Glomerular endothelial cell (primary cell): ENCODE measurements at regions not wholly inside any gene's neighbourhood (a gene's known extent, or its start where the extent isn't known, plus 50 kb on each side); places are given as distances from the start of the nearest gene placed in this dataset.

ENCODE experiments used
- DNase-seq: peaks from one replicate; pipeline ENCODE4 v3.0.0-alpha.2; 2011; ENCODE audit warnings: low read depth, low spot score; ENCODE audit errors: extremely low read depth

- no peak for DNase-seq
These were observed 233.4 kb upstream of the SPRY2 start for GRCh38 chr13:80574113-80574850.

GRCh38 chr13:80572923-80573316, 232.0 kb upstream of the SPRY2 start:
- no peak for DNase-seq

GRCh38 chr13:80572308-80572922, 231.5 kb upstream of the SPRY2 start:
- DNase-seq, result no peak

DNA sequence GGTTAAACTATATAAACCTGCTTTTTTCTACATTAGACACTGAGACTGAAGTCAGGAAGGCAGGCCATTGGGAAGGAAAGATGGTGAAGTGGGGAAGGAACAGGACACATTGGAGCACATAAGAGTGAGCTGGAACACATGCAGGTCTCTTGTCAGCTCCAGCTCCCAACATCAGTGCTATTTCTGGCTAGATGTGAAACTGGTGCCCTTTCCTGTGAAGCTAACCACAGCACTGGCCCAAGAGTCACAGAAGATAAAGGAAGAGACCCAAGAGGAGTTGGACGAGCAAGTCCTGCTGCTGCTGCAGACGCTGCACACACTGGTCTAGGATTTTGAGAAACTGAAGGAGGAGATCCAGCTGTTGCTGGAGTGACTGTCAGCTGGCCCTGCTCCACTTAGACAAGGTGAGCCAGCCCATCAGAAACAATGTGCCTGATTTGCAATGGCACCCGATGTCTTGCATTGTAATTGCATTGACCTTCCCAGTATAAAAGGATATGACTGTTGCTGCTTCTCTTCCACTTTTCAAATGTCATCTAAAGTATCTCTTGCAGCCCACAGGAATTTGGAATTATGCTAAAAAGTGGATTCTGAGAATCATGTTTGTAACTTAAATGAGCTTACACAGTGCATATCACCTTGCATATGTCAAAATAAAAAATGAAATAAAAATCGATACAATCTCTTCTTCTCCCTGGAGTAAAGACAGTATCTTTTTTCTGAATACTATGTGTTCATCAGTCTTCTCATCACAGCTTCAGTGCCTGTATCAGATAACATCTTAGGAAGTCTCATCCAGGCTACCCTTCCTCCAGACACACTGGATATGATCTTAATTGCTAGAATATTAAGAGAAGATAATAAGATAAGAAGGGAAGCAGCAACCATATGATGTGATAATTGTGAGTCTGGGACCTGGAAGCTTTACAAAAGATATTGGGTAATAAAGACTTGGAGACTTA, 230.7 kb upstream of the SPRY2 start:
- no peak for DNase-seq

- DNase-seq, result no peak
These were observed 222.5 kb upstream of the SPRY2 start for GRCh38 chr13:80563439-80563838.

DNA sequence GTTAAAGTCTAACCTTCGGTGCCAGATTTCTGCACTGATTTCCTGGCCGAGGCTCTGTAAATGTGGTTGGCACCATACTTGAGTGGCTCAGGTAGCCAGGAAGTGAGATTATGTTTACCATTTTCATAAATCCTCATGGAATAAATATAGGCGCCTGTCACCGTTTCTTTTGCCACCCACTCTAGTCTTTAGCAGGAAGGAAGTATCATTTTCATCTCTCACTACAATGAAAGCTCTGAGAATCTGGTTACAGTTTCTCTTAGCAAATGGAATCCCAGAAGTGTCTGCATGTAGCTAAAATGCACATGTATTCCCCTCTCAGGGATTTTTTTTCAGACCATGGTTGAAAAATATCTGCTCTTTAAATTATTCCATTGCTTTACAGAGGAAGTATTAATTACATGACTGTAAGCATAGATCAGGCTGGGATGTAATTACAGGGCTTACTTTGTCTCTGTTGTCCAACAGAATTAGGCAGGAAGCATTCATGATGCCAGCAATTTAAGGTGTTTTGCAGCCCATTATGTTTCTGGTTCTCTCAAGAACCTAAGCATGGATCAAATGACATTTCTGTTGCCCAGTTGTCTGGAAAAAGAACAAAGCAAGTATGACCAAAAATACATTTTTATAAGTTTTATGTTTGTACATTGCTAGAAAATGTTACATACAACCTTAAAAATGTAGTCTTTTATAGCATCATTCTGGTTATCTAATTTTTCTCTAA, 221.7 kb upstream of the SPRY2 start:
- DNase-seq, result no peak

- DNase-seq, result no peak
These were observed 219.7 kb upstream of the SPRY2 start for GRCh38 chr13:80560609-80561008.

DNA sequence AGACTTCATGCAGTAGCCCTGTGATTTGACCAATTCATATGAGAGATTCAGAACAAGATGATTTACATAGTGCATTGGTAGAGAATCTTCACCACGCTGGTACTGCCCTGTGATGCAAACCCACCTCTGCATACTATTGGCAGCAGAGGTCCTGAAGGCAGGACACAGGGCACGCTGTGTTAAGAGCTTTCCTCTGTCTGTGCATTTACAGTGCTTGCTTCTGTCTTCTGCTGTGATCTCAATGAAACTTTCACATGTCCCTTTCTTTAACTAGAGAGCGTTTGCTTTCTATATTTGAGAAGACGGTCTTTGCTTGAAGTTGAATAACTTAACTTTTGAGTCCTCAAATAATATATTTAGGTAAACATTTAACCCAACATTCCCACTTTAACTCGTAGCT, 219.0 kb upstream of the SPRY2 start:
- DNase-seq, result no peak

- no peak for DNase-seq
These were observed 217.1 kb upstream of the SPRY2 start for GRCh38 chr13:80558074-80558473.

DNA sequence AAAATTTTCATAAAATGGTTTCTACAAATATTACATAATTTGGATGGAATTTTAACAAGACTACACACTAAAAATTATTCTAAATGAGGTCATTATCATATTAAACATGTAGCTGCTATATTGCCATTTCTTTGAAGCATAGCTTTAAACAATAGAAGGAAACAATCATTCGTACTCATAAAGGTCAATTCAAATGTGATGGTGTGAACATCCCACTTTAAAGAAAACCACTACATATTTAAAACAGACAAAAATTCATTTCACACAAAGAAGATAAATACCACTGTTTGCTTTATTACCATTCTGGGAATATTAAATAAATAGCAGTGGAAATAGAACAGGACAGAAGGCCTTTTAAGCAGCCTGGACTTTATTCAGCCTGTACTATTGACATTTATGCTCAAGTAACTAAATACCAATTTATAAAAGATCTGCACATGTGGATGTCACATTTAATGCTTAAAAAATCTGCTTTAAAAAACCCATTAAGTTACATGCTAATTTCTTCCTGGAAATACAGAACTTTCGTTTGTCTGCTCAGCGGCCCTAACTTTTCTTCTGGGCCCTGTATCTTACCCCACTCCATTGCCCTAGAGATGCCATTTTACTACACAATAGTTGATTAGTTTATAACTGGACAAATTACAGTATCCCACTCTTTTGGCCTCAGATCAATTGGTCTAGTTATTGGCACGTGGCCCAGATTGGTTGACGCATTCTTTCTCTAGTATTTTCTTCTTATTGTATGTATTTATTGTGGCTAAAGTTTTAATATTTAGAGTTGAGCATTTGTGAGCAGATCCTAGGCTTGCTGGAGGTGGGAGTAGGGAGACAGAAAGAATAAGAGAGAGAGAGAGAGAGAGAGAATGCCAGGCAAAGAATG, 215.1 kb upstream of the SPRY2 start:
- no peak for DNase-seq

DNA sequence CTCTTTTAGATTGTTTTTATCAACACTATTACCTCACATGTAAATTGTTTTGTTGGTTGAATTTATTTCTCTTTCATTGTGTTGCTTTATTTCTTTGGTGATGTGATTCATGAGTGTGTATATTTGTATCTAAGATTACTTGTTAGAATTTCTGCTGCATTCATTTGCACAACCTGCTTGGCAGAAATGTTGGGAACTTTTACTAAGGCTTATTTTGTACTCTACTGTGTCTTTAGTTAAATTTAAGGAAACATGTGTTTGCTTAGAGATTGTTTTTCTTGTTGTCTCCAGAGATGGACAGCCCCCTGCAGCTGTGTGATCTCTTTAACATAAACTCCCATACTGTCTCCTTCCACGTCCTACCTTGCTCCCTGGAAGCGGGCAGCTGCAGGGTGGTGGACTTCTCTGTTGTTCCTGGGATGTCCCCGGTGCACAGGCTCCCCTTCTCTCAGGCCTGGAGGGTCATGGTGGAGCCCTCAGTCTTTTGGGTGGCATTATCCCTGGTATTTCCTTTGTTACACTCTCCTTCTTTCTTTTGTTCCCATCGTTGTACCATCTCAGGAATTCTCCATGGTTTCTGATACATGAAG, 212.0 kb upstream of the SPRY2 start:
- no peak for DNase-seq

- DNase-seq, result no peak
These were observed 210.9 kb upstream of the SPRY2 start for GRCh38 chr13:80551650-80552497.

DNA sequence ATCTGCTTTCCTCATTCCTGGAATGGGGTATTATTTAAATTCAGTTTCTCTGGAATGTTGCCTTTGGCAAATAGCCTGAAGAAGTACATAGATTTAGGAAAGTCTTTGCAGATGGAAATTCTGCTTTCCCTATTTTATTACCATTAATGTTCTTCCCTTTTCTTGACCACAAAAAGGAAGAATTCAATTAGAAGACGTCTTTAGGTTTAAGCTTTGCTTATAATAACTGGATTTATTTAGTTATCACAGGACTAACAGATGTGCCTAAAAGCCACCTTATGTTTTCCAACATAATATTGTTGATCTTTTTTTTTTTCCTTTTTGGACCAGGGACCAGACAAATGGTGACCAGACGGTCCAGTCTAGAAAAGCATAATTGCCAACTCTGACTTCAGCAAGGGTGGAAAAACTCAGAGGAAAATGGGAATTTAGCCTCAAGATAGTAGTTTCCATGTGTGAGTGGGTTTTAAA, 210.1 kb upstream of the SPRY2 start:
- DNase-seq, result no peak

- DNase-seq, result no peak
These were observed 208.0 kb upstream of the SPRY2 start for GRCh38 chr13:80548915-80549314.

DNA sequence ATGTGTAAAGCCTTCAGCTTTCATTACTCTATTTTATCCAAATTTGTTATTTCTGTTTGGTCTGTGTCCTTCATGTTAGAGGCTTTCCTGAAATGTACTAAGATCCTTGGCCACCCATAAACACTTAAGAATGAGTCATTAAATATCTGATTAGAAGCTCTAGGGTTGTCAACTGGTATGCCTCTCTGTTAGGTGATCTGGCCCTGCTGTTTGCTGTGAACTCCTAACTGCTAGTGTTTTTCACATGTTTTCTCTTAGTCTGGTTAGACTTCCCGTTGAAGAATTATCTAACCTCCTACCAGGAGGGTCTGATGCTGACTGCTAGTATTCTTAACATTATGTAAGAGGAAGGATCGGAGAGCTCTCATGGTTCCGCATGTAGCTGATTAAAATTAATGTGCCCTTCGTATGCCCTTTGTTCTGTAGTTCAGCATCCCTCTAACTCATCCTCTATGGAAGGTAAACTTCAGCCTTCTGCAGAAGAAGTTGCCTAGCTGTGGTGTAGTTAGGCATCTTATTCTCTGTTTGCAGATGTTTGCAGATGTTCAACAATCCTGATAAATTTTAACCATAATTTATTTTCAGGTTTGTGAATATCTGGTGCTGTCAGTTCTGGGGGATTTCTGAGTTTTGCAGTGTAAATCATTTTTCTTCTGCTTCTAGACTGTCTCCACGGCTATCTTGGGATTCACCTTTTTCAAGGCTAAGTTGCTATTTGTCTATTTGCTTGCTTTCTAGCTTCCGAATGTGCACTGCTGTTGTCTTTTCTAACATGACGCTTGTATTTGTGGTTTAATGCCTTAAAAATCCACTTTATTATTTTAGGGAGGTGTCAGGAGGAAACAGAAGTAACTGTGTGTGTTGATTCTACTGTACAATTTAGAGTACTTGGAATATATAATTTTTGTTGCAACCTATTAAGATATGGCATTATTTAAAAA, 207.2 kb upstream of the SPRY2 start:
- no peak for DNase-seq

DNA sequence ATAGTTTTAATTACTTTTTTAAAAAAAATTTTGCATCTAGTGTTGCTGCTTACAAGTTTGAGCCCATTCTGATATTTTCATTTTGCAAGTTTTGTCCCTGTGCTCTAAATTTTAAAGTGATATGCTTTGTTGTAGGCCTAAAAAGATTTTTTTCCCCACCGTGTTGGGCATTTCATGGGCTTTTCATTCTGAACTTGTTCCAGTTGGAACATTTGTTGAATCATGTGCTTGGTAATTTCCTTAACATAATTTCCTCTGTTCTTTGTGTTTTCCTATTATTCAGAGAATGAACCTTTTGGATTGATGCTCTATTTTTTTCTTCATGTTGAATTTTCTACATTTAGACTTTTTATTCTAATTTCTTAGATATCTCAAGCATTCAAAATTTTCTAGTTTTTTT, 206.4 kb upstream of the SPRY2 start:
- DNase-seq, result no peak

DNA sequence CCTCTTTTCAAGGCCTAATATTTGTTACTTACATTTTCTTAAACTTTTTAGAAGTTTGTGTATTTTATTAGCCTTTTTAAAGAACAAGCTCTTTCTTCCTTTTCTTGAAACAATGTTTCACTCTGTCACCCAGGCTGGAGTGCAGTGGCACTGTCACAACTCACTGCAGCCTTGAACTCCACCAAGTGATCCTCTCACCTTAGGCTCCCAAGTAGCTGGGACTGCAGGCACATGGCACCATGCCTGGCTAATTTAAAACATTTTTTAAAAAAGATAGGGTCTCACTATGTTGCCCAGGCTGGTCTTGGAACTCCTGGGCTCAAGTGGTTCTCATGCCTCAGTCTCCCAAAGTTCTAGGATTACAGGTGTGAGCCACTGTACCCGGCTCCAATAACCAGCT, 192.2 kb upstream of the SPRY2 start:
- no peak for DNase-seq
